Stimulated activated naive CD4-positive, alpha-beta T cell (primary cell): ENCODE measurements at regions not wholly inside any gene's neighbourhood (a gene's known extent, or its start where the extent isn't known, plus 50 kb on each side); places are given as distances from the start of the nearest gene placed in this dataset.
"Not testable (repeated sequence)": the region's sequence is repeated elsewhere in the genome, so short reads cannot be mapped to it uniquely, and the experiment has no call there.

Source experiments
- DNase-seq, 6 experiments: peaks; one replicate each; lab custom pipeline; 2025; lab: John Stamatoyannopoulos, UW

- DNase-seq, result not testable (repeated sequence)
These were observed 61.6 kb upstream of the IKBKE start for GRCh38 chr1:206408371-206409288.

DNA sequence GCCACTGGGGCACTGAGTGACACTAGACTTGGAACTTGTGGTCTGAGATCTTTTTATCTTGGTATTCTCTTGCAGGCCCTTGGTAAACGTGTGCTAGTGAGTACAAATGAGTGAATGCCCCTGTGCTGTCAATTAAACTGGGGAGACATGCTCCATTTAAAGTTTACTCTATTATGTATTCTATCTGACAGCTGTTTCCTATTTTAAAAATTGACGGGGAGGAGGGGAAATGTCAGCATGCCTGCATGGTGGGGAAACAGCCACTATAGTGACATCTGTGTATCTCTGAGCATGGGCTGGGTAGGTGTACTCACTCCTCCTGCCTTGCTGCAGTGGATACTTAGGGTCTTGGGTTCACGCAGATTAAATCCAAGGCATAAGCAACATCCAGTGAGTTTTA, 59.0 kb upstream of the IKBKE start:
- no peak for DNase-seq

DNA sequence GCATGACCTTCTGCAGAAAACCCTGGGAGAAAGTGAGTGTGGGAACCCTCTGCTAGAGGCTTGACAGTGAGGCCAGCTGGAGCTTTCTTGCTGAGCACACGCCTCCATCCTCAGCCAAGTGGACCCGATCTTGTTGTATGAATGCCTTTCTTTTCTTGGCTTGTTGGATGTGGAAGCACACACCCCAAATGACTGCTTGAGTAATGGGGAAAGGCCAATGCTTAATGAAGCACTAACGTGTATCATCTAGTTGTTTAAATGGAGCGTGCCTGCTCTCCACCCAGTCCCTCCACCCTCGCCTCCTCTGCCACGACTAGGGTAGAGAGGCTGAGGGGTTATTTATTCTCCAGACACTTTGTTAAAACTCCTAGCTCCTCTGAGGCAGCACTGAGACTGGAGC, 54.3 kb upstream of the IKBKE start:
- no peak for DNase-seq

DNA sequence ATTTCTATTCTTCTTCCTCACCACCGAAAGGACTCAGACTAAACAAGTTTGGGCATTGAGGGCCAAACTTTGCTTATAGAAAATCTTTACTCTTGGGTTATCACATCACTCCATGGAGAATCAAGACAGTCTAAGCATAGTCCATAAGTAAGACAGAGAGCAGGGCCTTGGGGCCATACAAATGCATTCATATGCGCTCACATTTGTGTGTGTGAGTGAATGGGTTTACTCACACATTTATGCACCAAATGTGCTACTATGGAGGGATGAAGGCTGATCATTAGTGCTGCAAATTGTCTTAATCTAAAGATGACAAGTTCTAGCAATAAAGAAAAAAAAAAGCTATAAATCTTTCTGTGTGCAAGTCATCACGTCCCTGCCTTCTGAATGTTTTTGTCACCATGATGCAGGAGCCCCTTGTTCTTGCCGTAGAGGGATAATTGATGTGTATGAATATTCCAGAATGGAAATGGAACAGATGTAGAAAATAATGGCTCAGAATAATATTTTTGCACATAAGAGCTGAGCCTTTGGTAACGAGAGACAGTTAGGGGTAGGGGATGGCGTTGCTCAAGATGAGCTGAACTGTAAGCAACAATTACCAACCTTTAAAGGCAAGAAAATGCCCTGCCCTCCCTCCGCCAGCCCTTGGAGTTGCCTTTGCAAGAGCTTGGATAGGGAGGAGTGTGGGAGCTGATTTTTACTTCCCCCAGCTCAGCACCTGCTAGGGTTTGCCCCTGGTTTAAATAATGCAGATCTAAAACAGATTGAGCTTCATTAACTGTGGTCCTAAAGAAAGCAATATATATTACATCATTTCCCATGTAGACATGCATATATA, 52.3 kb upstream of the IKBKE start:
- no peak for DNase-seq

DNA sequence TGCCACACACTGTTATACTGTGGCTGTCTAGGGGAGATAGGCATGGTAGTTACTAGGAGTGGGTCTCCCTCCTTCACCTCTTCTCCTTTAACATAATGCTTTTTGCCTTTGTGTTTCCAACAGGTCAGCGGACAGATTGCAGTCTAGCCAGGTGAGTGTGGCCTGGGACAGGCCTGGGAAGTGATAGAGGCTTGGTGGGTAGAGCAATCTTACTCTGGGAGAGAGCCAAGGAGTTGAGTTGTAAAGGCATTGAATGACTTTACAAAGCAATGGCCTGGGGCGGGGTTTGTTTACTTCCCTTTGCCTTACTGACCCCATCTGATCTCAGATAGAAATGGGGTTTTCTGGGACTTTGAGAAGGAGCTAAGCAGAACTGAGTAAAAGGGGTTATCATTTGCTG, 51.0 kb upstream of the IKBKE start:
- DNase-seq, result no peak

- no peak for DNase-seq
These were observed 50.5 kb upstream of the IKBKE start for GRCh38 chr1:206419783-206420182.

DNA sequence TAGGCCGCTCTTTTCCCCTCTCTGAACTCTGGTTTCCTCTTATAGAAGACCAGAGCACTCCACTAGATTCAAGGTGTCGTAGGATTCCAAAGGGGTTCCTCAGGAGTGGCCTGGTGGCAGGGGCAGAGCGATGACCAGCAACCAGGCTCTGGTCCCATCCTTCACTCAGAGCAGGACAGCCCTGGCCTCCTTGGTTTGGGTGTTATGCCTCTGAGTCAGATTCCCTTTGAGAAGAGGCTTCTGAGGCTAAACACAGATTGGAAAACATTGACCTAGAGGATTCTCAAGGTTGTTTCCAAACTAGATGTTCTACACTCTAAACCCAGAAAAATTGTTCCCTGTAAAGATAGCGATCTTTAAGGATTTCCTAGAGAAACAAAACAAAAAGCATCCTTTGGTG, 49.8 kb upstream of the IKBKE start:
- no peak for DNase-seq
